MM.1S (cell line): ENCODE measurements at regions not wholly inside any gene's neighbourhood (a gene's known extent, or its start where the extent isn't known, plus 50 kb on each side); places are given as distances from the start of the nearest gene placed in this dataset.

Experiments used
- DNase-seq: peaks from one replicate; pipeline ENCODE4 v3.0.0-alpha.2; 2015
- H2AFZ ChIP-seq: fragments of 300-600 bp; sonication (generic); 2 replicates; pipeline ENCODE4 v1.6.0; 2016; ENCODE audit warnings: antibody characterized with exemption, low read length
- H3F3A ChIP-seq: fragments of 300-600 bp; sonication (generic); 2 replicates; pipeline ENCODE4 v1.6.1; 2016; ENCODE audit warnings: mild to moderate bottlenecking, antibody characterized with exemption, low read length, moderate library complexity, mixed read lengths; ENCODE audit not compliant: insufficient read depth
- H3K27ac ChIP-seq: fragments of 300-600 bp; sonication (generic); 2 replicates; pipeline ENCODE4 v1.5.1; 2016; ENCODE audit warnings: mild to moderate bottlenecking, low read length
- H3K27me3 ChIP-seq: fragments of 300-600 bp; sonication (generic); replicated peaks from 2 replicates; pipeline ENCODE4 v1.6.0; 2016; ENCODE audit warnings: low read length; ENCODE audit not compliant: insufficient read depth
- H3K36me3 ChIP-seq: fragments of 300-600 bp; sonication (generic); replicated peaks from 2 replicates; pipeline ENCODE4 v1.6.1; 2016; ENCODE audit warnings: mild to moderate bottlenecking, low read length, mixed read lengths; ENCODE audit not compliant: insufficient read depth
- H3K4me1 ChIP-seq: fragments of 300-600 bp; sonication (generic); 2 replicates; pipeline ENCODE4 v1.6.1; 2016; ENCODE audit warnings: low read length, mixed read lengths
- H3K4me2 ChIP-seq: fragments of 300-600 bp; sonication (generic); 2 replicates; pipeline ENCODE4 v1.6.0; 2016; ENCODE audit warnings: low read depth, low read length
- H3K4me3 ChIP-seq: fragments of 300-600 bp; sonication (generic); 2 replicates; pipeline ENCODE4 v1.5.1; 2016; ENCODE audit warnings: low read length, mixed read lengths
- H3K79me2 ChIP-seq: fragments of 300-600 bp; sonication (generic); 2 replicates; pipeline ENCODE4 v1.6.1; 2016; ENCODE audit warnings: mixed run types, low read length, mixed read lengths
- H3K9ac ChIP-seq: fragments of 300-600 bp; sonication (generic); 2 replicates; pipeline ENCODE4 v1.6.1; 2016; ENCODE audit warnings: low read length, mixed read lengths
- H3K9me2 ChIP-seq: fragments of 300-600 bp; sonication (generic); replicated peaks from 2 replicates; pipeline ENCODE4 v1.6.1; 2016; ENCODE audit warnings: mild to moderate bottlenecking, low read length, mixed read lengths; ENCODE audit not compliant: insufficient read depth
- H3K9me3 ChIP-seq: fragments of 300-600 bp; sonication (generic); replicated peaks from 2 replicates; pipeline ENCODE4 v1.6.1; 2016; ENCODE audit warnings: mild to moderate bottlenecking, low read length, mixed read lengths; ENCODE audit not compliant: insufficient read depth
- H4K20me1 ChIP-seq: fragments of 300-600 bp; sonication (generic); 2 replicates; pipeline ENCODE4 v1.6.1; 2016; ENCODE audit warnings: mild to moderate bottlenecking, low read length, moderate library complexity, mixed read lengths; ENCODE audit not compliant: insufficient read depth
- EZH2 ChIP-seq: fragments of 300-600 bp; sonication (generic); optimal IDR thresholded peaks from 2 replicates; pipeline ENCODE3; 2017; ENCODE audit warnings: low read depth, mild to moderate bottlenecking, antibody characterized with exemption, low read length, mixed read lengths
- EZH2phosphoT487 ChIP-seq: fragments of 300-600 bp; sonication (generic); IDR thresholded peaks from 2 replicates; pipeline ENCODE4 v1.6.1; 2018; ENCODE audit warnings: antibody characterized with exemption, low read length
- TF ChIP-seq, protein P1 (sequence below): fragments of 300-600 bp; sonication (generic); IDR thresholded peaks from 2 replicates; pipeline ENCODE4 v1.5.1; 2016; ENCODE audit warnings: antibody characterized with exemption, low read length, mixed read lengths

DNA sequence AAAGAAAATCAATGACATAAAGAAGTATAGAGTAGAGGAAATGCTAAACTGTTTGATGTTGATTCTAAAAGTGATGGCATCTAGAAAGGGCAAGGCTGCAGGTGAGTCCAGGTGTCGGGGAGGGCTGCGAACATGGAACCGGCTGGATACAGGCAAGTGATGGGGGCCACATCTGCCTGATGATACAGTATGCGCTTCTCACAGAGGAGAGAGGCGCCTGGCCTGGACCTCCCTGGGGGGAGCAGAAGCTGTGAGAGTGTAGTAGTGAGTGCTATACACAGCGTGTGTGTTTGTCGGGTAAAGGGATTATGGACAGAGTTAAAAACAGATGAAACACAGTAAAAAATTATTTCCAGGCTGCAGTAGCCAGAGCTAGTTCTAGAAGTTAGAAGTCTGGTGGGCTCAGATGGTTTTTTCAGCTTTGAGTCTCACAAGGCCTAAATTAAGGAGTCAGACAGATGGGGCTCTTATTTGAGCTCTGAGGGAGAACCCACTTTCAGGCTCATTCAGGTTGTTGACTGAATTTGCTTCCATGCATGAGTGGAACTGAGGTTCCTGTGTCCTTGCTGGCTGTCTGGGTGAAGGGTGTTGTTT is 195.8 kb upstream of the ARG1 start:
- Histone ChIP-seq H3K79me2 (no peaks in the 10 kb centered on the region), H3K9ac (no peak overlapping the region), H3K9me3 (no peaks in the 10 kb centered on the region), H3K4me3 (no peak overlapping the region), H3K4me2 (no peak overlapping the region), H3K27ac (no peak overlapping the region), H3K27me3 (no peaks in the 10 kb centered on the region), H4K20me1 (no peaks in the 10 kb centered on the region), H3K9me2 (no peaks in the 10 kb centered on the region), H3K36me3 (no peaks in the 10 kb centered on the region), H2AFZ (no peak overlapping the region), H3F3A (no peaks in the 10 kb centered on the region), H3K4me1 (no peaks in the 10 kb centered on the region)
- TF ChIP-seq, protein P1, sequence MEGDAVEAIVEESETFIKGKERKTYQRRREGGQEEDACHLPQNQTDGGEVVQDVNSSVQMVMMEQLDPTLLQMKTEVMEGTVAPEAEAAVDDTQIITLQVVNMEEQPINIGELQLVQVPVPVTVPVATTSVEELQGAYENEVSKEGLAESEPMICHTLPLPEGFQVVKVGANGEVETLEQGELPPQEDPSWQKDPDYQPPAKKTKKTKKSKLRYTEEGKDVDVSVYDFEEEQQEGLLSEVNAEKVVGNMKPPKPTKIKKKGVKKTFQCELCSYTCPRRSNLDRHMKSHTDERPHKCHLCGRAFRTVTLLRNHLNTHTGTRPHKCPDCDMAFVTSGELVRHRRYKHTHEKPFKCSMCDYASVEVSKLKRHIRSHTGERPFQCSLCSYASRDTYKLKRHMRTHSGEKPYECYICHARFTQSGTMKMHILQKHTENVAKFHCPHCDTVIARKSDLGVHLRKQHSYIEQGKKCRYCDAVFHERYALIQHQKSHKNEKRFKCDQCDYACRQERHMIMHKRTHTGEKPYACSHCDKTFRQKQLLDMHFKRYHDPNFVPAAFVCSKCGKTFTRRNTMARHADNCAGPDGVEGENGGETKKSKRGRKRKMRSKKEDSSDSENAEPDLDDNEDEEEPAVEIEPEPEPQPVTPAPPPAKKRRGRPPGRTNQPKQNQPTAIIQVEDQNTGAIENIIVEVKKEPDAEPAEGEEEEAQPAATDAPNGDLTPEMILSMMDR, result no peak
- no peak for TF ChIP-seq EZH2phosphoT487
- DNase-seq, result no peak

DNA sequence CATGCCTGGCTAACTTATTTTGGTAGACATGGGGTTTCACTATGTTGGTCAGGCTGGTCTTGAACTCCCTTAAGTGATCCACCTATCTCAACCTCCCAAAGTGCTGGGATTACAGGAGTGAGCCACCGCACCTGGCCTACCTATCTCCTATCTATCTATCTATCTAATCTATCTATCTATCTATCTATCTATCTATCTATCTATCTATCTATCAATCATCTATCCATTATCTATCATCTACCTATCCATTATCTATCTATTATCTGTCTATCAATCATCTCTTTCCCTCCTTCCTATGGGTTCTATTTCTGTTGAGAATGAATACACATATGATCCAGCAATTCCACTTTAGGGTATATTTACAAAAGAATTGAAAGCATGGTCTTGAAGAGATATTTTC is 194.2 kb upstream of the ARG1 start:
- Histone ChIP-seq H3K9me3 (no peaks in the 10 kb centered on the region), H3K27ac (no peak overlapping the region), H3K36me3 (no peaks in the 10 kb centered on the region), H3K79me2 (no peaks in the 10 kb centered on the region), H4K20me1 (no peaks in the 10 kb centered on the region), H3F3A (no peaks in the 10 kb centered on the region), H3K9me2 (no peaks in the 10 kb centered on the region), H3K4me3 (no peak overlapping the region), H3K27me3 (no peaks in the 10 kb centered on the region), H2AFZ (no peak overlapping the region), H3K4me2 (no peak overlapping the region), H3K4me1 (no peaks in the 10 kb centered on the region), H3K9ac (no peak overlapping the region)
- no peak for DNase-seq
- TF ChIP-seq, protein P1, result no peak
- TF ChIP-seq EZH2, result no peak
- TF ChIP-seq EZH2phosphoT487, result no peak

DNA sequence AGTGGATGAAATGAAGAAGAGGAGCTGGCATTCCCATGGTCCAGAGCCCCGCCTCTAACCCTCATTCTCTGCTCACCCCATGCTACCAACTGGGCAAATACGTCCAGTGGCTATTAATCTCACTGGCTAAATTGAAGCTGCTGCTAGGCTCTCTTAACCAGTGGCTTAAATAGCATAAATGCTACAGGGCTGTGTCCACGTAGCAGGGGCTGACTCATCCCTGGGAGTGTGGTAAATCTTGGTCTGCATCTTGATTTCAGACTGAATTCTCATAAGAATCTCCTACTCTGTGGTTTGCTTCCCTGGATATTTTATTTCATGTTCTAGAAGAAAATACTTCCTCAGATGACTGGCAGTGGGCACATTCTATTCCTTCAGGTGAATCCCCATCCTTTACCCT is 193.1 kb upstream of the ARG1 start:
- TF ChIP-seq EZH2, result no peak
- TF ChIP-seq, protein P1, result no peak
- no peak for TF ChIP-seq EZH2phosphoT487
- DNase-seq, result no peak
- Histone ChIP-seq H4K20me1 (no peaks in the 10 kb centered on the region), H3K79me2 (no peaks in the 10 kb centered on the region), H3K4me1 (no peaks in the 10 kb centered on the region), H3K4me2 (no peak overlapping the region), H3K9ac (no peak overlapping the region), H3F3A (no peaks in the 10 kb centered on the region), H3K27me3 (no peaks in the 10 kb centered on the region), H2AFZ (no peak overlapping the region), H3K9me2 (no peaks in the 10 kb centered on the region), H3K36me3 (no peaks in the 10 kb centered on the region), H3K4me3 (no peak overlapping the region), H3K27ac (no peak overlapping the region), H3K9me3 (no peaks in the 10 kb centered on the region)
